Activated CD4-positive, alpha-beta T cell treated with anti-CD3 and anti-CD28 coated beads, Interleukin-2, Interleukin-4, amounts not matched to agents 100 ng/mL and 50 ng/mL, durations not matched to agents 16 hours and 8 hours (primary cell): ENCODE measurements at regions not wholly inside any gene's neighbourhood (a gene's known extent, or its start where the extent isn't known, plus 50 kb on each side); places are given as distances from the start of the nearest gene placed in this dataset.
"Not testable (repeated sequence)": the region's sequence is repeated elsewhere in the genome, so short reads cannot be mapped to it uniquely, and the experiment has no call there.

ENCODE experiments used
- DNase-seq: peaks from one replicate; pipeline ENCODE4 v3.0.0-alpha.2; 2020; ENCODE audit warnings: low spot score

- DNase-seq = no peak
These were observed 887.2 kb downstream of the BRD1 start for GRCh38 chr22:48940266-48941032.

GRCh38 chr22:48939441-48940265, 888.0 kb downstream of the BRD1 start:
- DNase-seq = no peak

GRCh38 chr22:48938741-48939140, 888.9 kb downstream of the BRD1 start:
- no peak for DNase-seq

DNA sequence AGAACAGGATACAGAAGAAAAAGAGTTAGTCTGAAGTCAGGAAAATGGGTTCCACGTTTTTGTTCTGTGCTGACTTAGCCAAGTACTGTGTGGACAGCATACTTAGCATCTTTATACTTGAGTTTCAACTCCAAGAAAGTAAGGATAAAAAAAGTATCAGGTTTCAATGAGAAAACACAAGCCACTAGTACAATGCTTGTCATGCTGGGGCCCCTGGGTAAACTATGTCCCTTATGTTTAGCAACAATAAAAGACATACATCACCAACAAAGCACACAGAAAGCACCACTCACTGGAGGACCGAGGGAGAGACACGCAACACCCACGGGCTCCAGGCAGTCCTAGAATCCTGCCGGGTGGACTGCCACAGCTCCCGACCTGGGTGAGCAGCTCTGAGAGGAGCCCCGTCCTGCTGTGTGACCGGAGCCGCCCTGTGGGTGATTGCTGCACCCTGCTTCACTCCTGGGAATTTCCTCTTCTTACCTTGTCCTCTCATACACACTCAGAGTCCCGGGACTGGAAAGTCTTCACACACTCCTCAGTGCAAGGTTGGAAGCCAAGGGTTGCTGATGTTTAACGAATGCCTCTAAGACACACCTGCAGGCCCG, 890.5 kb downstream of the BRD1 start:
- DNase-seq = no peak

DNA sequence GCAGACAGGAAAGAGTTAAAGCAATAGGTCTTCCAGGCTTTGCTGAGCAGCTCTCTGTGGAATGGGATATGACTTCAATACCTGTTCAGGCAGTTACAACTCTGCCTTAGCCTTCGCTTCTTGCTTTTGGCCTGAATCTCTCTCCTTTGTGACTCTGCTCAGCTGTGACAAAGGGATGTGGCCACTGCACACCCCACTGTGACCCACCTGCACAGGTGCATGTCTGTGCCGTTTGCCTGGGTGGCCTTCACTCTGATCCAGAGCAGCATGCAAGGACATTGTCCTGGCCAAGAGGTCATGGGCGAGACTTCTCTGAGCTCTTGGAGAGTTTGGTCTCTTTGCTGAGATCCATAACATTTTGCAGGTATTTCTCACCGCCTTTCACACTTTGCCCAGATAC, 891.3 kb downstream of the BRD1 start:
- no peak for DNase-seq

DNA sequence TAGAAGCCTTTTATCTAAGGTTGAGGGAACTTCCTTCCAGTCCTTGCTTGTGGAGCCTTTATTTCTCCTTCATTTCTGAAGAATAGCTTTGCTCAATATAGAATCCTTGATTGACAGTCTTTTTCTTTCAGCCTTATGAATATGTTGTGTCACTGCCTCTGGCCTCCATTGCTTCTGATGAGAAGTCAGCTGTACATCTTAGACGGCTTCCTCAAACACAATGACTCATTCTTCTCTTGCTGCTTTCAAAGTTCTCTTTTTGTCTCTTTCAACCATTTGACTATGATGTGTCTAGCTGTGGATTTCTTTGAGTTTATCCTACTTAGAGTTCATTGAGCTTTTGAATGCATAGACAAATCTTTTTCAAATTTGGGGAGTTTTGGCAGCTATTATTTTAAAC, 893.2 kb downstream of the BRD1 start:
- no peak for DNase-seq

DNA sequence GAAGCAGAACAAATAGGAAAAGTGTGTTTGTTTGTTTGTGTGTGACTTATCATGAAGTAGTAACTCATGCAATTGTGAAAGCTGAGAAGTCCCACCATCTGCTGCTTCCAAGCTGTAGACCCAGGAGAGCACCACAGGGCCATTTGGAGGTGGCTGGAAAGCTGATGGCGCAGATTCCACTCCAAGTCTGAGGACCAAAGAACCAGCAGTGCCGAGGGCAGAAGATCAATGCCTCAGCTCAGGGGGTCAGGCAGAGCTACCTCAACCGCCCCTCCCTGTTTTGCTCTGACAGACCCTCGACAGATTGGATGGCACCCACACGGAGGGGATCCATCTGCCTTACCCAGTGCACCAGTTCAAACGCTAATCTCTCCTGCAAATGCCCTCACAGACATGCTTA, 896.2 kb downstream of the BRD1 start:
- no peak for DNase-seq

- DNase-seq = no peak
These were observed 898.3 kb downstream of the BRD1 start for GRCh38 chr22:48929276-48929790.

DNA sequence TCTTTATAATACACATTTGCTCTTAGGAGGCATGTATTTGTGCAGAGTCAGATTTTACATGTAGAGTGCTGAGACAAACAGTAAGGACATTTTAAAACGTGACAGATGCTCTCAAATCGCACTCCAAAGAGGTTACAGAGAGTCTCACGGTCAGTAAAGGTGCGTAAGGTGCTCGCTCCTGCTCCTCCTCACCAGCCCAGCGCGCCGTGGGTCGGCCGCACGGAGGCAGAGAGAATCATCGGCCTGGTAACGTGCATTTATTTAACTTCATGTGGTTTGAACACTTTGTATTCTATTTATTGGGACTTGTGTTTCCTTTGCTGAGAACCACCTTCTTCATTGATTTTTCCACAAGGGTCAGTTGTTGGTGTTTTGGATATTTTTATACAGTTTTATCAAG, 900.1 kb downstream of the BRD1 start:
- no peak for DNase-seq

DNA sequence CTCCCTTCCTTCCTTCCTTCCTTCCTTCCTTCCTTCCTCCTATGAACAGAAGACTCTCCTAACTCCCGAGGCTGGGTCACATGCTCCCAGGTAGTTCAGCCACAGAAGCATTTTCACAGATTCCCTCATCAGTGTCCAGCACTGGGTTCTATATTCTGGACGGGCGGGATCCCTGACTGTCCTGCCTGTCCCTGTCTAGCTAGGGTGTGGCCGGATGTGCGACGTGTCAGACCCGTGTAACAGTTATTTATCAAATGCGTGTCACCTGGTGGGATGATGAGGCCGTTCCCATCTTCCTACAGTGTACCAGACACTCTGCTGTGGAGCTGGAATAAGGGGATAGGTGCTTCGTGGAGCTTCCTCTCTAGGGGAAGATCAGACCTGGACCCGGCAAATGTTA, 901.0 kb downstream of the BRD1 start:
- no peak for DNase-seq

- no peak for DNase-seq
These were observed 901.5 kb downstream of the BRD1 start for GRCh38 chr22:48926136-48926535.

GRCh38 chr22:48925450-48925849, 902.2 kb downstream of the BRD1 start:
- no peak for DNase-seq

DNA sequence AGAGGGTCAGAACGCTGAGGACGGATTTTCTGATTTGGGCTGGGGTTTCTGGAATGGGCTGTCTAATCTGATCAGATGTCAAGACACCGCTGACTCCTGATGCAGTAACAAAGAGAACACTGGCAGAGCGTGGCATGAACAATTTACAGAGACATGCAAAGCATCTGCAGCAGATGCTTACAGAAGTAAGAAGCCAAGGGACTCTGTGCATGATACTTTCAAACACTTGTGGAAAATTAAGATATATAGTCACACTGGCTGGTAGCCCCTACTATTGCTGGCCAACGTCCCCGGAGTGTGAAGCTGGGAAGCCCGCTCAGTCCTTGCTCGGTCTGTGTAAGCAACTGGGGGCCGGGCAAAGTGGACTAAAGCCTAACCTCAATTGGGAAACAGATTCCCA, 903.7 kb downstream of the BRD1 start:
- no peak for DNase-seq

DNA sequence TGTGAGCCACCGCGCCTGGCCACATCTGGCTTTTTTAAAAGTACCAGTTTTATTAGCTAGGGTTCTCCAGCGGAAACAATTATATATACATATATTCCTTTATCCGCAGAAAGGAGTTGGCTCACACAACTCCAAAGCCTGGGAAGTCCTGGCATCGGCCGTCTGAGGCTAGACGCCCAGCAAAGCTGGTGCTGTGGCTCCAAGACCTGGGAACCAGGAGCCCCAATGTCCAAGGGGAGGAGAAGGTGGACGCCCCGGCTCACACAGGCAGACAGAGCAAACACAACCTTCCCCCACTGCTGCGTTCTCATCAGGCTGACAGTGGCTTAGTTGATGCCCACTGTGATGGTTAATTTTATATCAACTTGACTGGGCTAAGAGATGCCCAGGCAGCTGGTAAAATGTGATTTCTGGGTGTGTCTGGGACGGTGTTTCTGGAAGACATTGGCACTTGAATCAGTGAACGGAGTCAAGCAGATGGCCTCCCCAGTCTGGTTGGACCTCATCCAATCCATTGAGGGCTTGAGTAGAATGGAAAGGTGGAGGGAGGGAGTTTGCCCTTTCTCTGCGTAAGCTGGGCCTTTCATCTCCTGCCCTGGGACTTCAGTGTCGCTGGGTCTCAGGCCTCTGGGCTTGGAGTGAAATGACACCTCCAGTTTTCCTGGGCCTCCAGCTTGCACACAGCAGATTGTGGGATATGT, 904.4 kb downstream of the BRD1 start:
- no peak for DNase-seq

DNA sequence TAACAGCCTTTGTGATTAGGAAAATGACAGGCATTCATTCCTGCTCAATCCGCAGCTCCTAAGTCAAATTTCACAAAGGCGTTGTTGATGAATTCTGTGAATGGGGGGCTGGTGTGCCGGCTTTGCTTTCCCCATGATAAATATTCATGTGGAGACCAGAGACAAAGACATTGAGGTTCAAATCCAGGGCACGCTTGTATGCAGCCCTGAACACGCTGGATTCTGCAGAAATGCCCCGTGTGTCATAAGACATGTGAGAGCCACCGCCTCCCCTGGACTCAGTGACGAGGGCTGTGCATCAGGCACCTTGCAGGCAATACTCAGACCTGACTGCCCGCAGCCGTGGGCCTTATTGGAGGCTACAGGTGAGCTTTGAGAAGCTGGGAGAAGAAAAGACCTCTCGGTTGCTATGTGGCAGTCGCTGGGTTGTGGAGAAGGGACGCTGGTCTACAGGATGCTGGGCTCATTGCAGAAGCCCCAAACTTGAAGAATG, 906.2 kb downstream of the BRD1 start:
- no peak for DNase-seq

DNA sequence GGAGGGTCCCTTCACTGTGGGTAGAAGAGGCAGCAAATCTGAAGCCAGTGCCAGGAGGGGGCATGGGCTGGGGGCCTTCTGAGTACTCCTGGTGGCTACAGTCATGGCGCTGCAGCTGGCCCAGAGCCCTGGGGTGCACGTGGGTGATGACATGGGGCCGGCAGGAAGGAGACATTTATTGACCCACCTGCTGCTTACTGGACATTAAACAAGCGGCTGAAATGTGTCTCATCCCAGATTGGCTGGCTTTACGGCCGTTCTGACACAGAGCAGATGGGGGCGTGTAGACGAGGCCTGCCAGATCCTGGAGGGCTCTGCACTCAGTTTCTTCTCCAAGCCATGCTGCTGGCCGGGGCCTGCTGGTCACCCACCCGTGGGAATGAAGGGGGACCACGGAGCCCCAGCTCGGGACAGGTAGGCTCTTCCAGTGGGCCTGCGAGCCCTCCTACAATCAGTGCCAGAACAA, 906.9 kb downstream of the BRD1 start:
- no peak for DNase-seq

GRCh38 chr22:48919851-48920589, 907.7 kb downstream of the BRD1 start:
- no peak for DNase-seq

- DNase-seq = no peak
These were observed 908.5 kb downstream of the BRD1 start for GRCh38 chr22:48919187-48919590.

- DNase-seq = no peak
These were observed 909.0 kb downstream of the BRD1 start for GRCh38 chr22:48918585-48919186.

DNA sequence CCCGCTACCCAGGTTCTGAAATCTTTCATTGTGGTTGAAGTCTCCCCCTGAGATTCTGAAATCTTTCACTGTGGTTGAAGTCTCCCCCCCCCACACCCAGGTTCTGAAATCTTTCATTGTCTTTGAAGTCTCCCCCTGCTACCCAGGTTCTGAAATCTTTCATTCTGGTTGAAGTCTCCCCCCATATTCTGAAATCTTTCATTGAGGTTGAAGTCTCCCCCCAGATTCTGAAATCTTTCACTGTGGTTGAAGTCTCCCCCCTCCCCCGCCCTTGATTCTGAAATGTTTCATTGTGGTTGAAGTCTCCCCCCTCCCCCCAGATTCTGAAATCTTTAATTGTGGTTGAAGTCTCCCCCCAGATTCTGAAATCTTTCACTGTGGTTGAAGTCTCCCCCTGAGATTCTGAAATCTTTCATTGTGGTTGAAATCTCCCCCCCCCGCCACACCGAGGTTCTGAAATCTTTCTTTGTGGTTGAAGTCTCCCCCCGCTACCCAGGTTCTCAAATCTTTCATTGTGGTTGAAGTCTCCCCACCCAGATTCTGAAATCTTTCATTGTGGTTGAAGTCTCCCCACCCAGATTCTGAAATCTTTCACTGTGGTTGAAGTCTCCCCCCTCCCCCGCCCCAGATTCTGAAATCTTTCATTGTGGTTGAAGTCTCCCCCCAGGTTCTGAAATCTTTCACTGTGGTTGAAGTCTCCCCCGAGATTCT, 915.2 kb downstream of the BRD1 start:
- DNase-seq = not testable (repeated sequence)
